Astrocyte (in vitro differentiated cells and primary cell): ENCODE measurements at regions not wholly inside any gene's neighbourhood (a gene's known extent, or its start where the extent isn't known, plus 50 kb on each side); places are given as distances from the start of the nearest gene placed in this dataset.

Experiments used
- CTCF ChIP-seq: IDR thresholded peaks from 2 replicates; pipeline ENCODE4 v1.5.1; 2011; ENCODE audit warnings: low read depth, mild to moderate bottlenecking, inconsistent platforms, low read length, moderate library complexity; ENCODE audit not compliant: insufficient read depth
- EZH2 ChIP-seq: IDR thresholded peaks from 2 replicates; pipeline ENCODE4 v1.6.1; 2012; ENCODE audit warnings: mild to moderate bottlenecking, low read length, inconsistent platforms; ENCODE audit not compliant: insufficient read depth

DNA sequence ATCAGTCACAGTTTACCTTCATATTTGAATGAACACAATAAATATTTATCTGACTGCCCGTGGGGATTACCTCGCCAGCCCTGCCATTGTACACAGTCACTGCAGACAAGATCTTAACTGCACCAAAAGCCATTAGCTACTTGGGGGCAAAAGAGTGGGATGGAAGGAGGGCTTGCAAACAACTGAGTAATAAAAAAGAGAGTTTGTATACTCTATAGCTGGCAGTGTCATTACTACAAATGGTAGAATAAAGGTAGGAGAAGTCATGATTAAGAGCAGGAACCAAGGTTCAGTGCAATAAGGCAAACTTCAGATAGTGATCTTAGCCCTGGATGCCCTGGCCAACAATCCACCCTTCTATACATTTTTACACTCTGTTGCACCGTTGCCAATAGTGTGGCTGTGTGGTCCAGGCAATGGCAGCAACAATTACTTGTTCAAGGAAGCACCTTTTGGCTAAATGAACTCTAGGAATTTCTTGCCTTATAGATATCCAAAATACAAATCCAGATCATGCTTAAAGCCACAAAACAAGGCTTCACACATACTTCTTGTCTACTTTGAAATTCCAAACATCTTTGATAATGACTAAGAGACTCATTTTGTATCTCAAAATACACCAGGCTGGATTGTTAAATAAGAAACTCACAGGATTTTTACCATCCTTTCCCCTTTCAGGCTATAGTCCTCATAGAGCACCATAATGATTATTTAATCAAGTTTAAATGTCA, 955.4 kb upstream of the ADGRB3 start:
- TF ChIP-seq CTCF, result no peak
- TF ChIP-seq EZH2, result no peak
